SIG-M5 treated with dmso at 0.1 percent for 504 hours (cell line): ENCODE measurements at regions not wholly inside any gene's neighbourhood (a gene's known extent, or its start where the extent isn't known, plus 50 kb on each side); places are given as distances from the start of the nearest gene placed in this dataset.
"Not testable (repeated sequence)": the region's sequence is repeated elsewhere in the genome, so short reads cannot be mapped to it uniquely, and the experiment has no call there.

ENCODE experiments used
- DNase-seq: peaks from one replicate; lab custom pipeline; 2025; ENCODE audit not compliant: unreplicated experiment; lab: John Stamatoyannopoulos, UW

- no peak for DNase-seq
Measured at GRCh38 chr7:80298201-80298600, 163.6 kb downstream of the GNAI1 start.

- no peak for DNase-seq
Measured at GRCh38 chr7:80294346-80294745, 159.7 kb downstream of the GNAI1 start.

GRCh38 chr7:80292634-80293033 is 158.0 kb downstream of the GNAI1 start:
- DNase-seq = not testable (repeated sequence)

- DNase-seq = no peak
Measured at GRCh38 chr7:80288175-80289122, 153.8 kb downstream of the GNAI1 start.

- no peak for DNase-seq
Measured at GRCh38 chr7:80287400-80288174, 153.0 kb downstream of the GNAI1 start.

GRCh38 chr7:80286611-80287010 is 152.0 kb downstream of the GNAI1 start:
- no peak for DNase-seq

GRCh38 chr7:80284855-80285254 is 150.2 kb downstream of the GNAI1 start:
- no peak for DNase-seq

- no peak for DNase-seq
Measured at GRCh38 chr7:80279760-80280159, 145.1 kb downstream of the GNAI1 start.

- DNase-seq = no peak
Measured at GRCh38 chr7:80278737-80279136, 144.1 kb downstream of the GNAI1 start.

GRCh38 chr7:80277434-80278427 is 143.1 kb downstream of the GNAI1 start:
- no peak for DNase-seq
